ENCODE measurements at regions not wholly inside any gene's neighbourhood (a gene's known extent, or its start where the extent isn't known, plus 50 kb on each side); places are given as distances from the start of the nearest gene placed in this dataset.

DNA sequence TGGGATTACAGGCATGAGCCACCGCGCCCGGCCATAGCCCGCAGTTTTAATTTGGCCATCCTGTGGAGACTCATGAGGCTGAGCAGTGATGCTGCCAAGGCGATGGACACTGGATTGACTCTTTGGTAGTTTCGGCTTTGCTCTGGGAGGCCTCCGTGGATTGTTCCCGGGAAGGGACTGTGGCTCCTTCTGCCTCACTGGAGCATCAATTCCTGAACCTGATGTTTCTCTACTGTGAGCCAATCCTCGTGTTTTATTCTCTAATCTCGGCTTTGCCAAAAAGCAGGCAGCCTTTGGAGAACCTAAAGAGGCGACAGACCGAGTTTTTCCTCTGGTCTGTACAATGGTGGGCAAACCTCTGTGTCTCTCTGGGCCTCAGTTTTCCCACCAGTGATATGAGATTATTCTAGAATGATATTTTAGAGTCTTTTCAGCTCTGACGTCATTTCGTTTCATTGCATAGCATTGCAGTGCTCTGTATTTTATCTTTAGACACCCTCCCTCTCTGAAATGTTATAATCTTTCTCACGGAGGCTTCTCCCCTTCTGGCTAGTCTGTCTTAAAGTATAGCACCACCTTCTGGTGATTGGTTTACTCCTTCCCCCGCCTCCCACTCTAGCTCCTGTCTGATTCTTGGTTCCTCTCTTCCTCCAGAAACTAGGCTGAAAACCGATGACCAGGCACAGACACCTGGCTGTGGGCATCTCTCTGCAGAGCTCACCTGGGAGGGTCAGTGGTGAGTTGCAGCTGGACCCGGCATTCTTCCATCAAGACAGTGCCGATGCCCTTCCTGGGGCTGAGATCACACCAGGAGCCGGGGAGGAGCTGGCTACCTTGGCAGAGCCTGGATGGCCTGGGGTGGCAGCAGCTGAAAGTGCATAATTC is 341.3 kb downstream of the MYCN start:
- H3K9me3 ChIP-seq (ENCODE audit: control insufficient read depth in 4 of 4, insufficient read depth in 3 of 4, low read length in 3 of 4) = no peaks in the 10 kb centered on the region
- DNase-seq (peak; percentile 40 to 71 (median 61)), ATAC-seq (ENCODE audit: insufficient read depth, low FRiP score) (no peak)
- 66 to 70% methylated on average over 20 of the region's 20 CpGs for WGBS, 2 donors
- H3K4me3 ChIP-seq = no peak overlapping the region
- H3K4me1 ChIP-seq (ENCODE audit: control insufficient read depth in 5 of 5, insufficient read depth in 5 of 5, low read length in 5 of 5) = no peaks in the 10 kb centered on the region
- TF ChIP-seq CTCF (IDR thresholded peaks at IDR 0.05; ENCODE audit: control extremely low read depth, extremely low read depth) = peak; percentile 4
- H3K9ac ChIP-seq (ENCODE audit: insufficient read depth in 1 of 2, low read length in 2 of 2) = no peak overlapping the region
- no peak overlapping the region for H3K27ac ChIP-seq (ENCODE audit: low read depth in 1 of 2, low read length in 1 of 2)
- no peaks in the 10 kb centered on the region for H3K36me3 ChIP-seq (ENCODE audit: control insufficient read depth in 4 of 4, insufficient read depth in 4 of 4, low read length in 4 of 4)
- H3K27me3 ChIP-seq (ENCODE audit: control insufficient read depth in 3 of 3, insufficient read depth in 3 of 3, low read length in 2 of 3) = no peaks in the 10 kb centered on the region

GRCh38 chr2:16280081-16280480 is 339.7 kb downstream of the MYCN start:
- Histone ChIP-seq H3K9me3 (ENCODE audit: control insufficient read depth in 4 of 4, insufficient read depth in 3 of 4, low read length in 3 of 4) (no peaks in the 10 kb centered on the region), H3K9ac (ENCODE audit: insufficient read depth in 1 of 2, low read length in 2 of 2) (no peak overlapping the region), H3K4me3 (no peak overlapping the region), H3K27me3 (ENCODE audit: control insufficient read depth in 3 of 3, insufficient read depth in 3 of 3, low read length in 2 of 3) (no peaks in the 10 kb centered on the region), H3K36me3 (ENCODE audit: control insufficient read depth in 4 of 4, insufficient read depth in 4 of 4, low read length in 4 of 4) (no peaks in the 10 kb centered on the region), H3K27ac (ENCODE audit: low read depth in 1 of 2, low read length in 1 of 2) (no peak overlapping the region), H3K4me1 (ENCODE audit: control insufficient read depth in 5 of 5, insufficient read depth in 5 of 5, low read length in 5 of 5) (no peaks in the 10 kb centered on the region)
- ATAC-seq (ENCODE audit: insufficient read depth, low FRiP score) (no peak), DNase-seq (no peak)
- TF ChIP-seq CTCF (IDR thresholded peaks at IDR 0.05; ENCODE audit: control extremely low read depth, extremely low read depth) = no peak
- WGBS, 2 donors = 80 to 91% methylated on average over 3 of the region's 3 CpGs

DNA sequence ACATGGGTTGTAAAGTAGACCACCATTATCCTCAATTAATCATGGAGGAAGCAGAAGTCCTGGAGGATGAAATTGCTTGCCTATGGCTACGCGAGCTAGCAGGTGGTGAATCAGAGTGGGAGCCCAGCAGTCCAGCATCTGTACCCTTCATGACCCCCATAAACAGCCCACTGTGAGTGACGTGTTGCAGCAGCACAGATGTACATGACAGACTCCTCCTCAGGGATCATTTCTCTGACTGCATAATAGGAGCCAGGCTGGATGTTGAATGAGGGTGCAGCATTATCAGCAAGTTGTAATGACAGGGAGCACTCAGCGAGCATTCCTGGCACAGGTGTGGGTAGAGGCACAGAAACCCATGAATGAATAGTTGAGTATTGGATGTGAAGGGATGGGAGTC is 339.3 kb downstream of the MYCN start:
- TF ChIP-seq CTCF (IDR thresholded peaks at IDR 0.05; ENCODE audit: control extremely low read depth, extremely low read depth) = no peak
- Histone ChIP-seq H3K4me1 (ENCODE audit: control insufficient read depth in 5 of 5, insufficient read depth in 5 of 5, low read length in 5 of 5) (no peaks in the 10 kb centered on the region), H3K9ac (ENCODE audit: insufficient read depth in 1 of 2, low read length in 2 of 2) (no peak overlapping the region), H3K27ac (ENCODE audit: low read depth in 1 of 2, low read length in 1 of 2) (no peak overlapping the region), H3K27me3 (ENCODE audit: control insufficient read depth in 3 of 3, insufficient read depth in 3 of 3, low read length in 2 of 3) (no peaks in the 10 kb centered on the region), H3K36me3 (ENCODE audit: control insufficient read depth in 4 of 4, insufficient read depth in 4 of 4, low read length in 4 of 4) (no peaks in the 10 kb centered on the region), H3K9me3 (ENCODE audit: control insufficient read depth in 4 of 4, insufficient read depth in 3 of 4, low read length in 3 of 4) (no peaks in the 10 kb centered on the region), H3K4me3 (no peak overlapping the region)
- ATAC-seq (ENCODE audit: insufficient read depth, low FRiP score) (no peak), DNase-seq (no peak)
- WGBS, 2 donors = 94 to 96% methylated on average over 4 of the region's 4 CpGs
